Astrocyte (in vitro differentiated cells and primary cell): ENCODE measurements at regions not wholly inside any gene's neighbourhood (a gene's known extent, or its start where the extent isn't known, plus 50 kb on each side); places are given as distances from the start of the nearest gene placed in this dataset.

Source experiments
- CTCF ChIP-seq: IDR thresholded peaks from 2 replicates; pipeline ENCODE4 v1.5.1; 2011; ENCODE audit warnings: low read depth, mild to moderate bottlenecking, inconsistent platforms, low read length, moderate library complexity; ENCODE audit not compliant: insufficient read depth
- EZH2 ChIP-seq: IDR thresholded peaks from 2 replicates; pipeline ENCODE4 v1.6.1; 2012; ENCODE audit warnings: mild to moderate bottlenecking, low read length, inconsistent platforms; ENCODE audit not compliant: insufficient read depth

- TF ChIP-seq CTCF (no peak), EZH2 (no peak)
These were observed 110.9 kb downstream of the BDH1 start for GRCh38 chr3:197444793-197445379.
